Right ventricle myocardium superior (tissue), 1 donor: ENCODE measurements at regions not wholly inside any gene's neighbourhood (a gene's known extent, or its start where the extent isn't known, plus 50 kb on each side); places are given as distances from the start of the nearest gene placed in this dataset.

ENCODE experiments used
- ATAC-seq: fragments of 200-7000 bp; cut with Tn5 transposase; one replicate; pipeline ENCODE4 v1.9.1; 2020; ENCODE audit warnings: mild to moderate bottlenecking; ENCODE audit not compliant: poor library complexity
- DNase-seq: peaks from one replicate; pipeline ENCODE4 v3.0.0-alpha.2; 2020
- intact Hi-C: fragments of 100-400 bp; cut with DNase I; formaldehyde crosslinking; loops from one replicate; pipeline ENCODE4 v1.11.2; 2022
- donor health status: DM: no; HTN: yes; CAD: no; lungs with severe emphysema.

DNA sequence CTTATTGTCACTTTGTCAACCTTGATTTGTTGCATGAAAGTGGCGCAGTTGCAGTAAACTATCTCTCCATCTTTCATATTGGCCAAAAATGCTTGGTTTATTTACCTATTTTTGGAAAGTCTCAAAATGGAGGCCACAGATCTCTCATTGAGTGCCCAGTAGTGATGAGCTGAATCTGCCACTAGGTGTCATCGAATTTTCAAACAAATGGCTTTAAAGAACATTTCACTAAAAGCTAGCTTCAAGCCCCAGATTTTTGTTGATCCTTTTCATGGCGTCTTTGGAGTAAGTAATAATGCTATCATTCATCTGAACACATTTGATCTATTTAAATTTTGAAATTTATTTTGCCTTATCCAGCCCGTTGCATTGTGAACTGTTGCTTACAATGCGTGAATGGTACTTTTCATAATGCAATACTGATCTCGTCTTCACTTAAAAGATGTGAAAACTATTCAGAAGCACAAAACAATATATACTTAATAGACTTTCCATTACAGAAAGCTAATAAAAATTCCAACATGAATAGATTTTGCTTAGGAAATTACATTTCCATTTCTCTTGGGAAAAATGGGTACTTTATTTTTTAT lies 236.2 kb downstream of the DNAJB9 start:
- DNase-seq = no peak
- intact Hi-C loops = no loop called here
- ATAC-seq = no peak

GRCh38 chr7:108808549-108809266 lies 239.0 kb downstream of the DNAJB9 start:
- intact Hi-C loops = no loop called here
- DNase-seq (no peak), ATAC-seq (no peak)

- DNase-seq = no peak
- no peak for ATAC-seq
- intact Hi-C loops = no loop called here
Observed at GRCh38 chr7:108809356-108809755, 239.7 kb downstream of the DNAJB9 start.

- DNase-seq = no peak
- no peak for ATAC-seq
- intact Hi-C loops = no loop called here
Observed at GRCh38 chr7:108810756-108811385, 241.2 kb downstream of the DNAJB9 start.

DNA sequence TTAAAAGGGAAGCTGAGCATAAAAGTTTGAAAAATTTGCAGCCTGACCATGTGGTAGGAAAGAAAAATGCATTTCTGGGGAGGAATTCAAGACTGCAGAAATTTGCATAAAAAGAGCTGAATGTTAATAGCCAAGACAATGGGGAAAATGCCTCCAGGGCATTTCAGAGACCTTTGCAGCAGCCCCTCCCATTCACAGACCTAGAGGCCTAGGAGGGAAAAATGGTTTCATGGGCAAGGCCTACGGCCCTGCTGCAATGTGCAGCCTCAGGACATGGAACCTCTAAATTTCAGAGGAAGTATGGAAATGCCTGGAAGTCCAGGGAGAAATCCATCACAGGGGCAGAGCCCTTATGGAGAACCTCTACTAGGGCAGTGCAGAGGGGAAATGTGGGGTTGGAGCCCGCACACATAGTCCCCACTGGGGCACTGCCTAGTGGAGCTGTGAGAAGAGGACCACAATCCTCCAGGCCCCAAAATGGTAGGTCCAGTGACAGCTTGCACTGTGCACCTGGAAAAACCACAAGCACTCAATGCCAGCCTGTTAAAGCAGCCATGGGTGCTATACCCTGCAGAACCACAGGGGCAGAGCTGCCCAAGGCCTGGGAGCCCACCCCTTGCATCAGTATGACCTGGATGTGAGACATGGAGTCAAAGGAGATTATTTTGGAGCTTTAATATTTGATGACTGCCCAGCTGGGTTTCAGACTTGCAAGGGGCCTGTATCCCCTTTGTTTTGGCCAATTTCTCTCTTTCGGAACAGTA lies 243.8 kb downstream of the DNAJB9 start:
- DNase-seq (no peak), ATAC-seq (no peak)
- intact Hi-C loops = no loop called here

- intact Hi-C loops = no loop called here
- no peak for ATAC-seq
Observed at GRCh38 chr7:108815815-108816214, 246.1 kb downstream of the DNAJB9 start.

GRCh38 chr7:108818742-108819141 lies 249.1 kb downstream of the DNAJB9 start:
- intact Hi-C loops = no loop called here
- no peak for ATAC-seq

More at GRCh38 chr7:108815815-108816214, 246.1 kb downstream of the DNAJB9 start:
- no peak for DNase-seq

GRCh38 chr7:108824840-108825580 lies 255.3 kb downstream of the DNAJB9 start:
- no peak for ATAC-seq
- intact Hi-C loops = no loop called here
- DNase-seq = no peak

More at GRCh38 chr7:108818742-108819141, 249.1 kb downstream of the DNAJB9 start:
- DNase-seq = no peak

- intact Hi-C loops = no loop called here
- DNase-seq = no peak
- ATAC-seq = no peak
Observed at GRCh38 chr7:108825581-108825909, 255.9 kb downstream of the DNAJB9 start.

GRCh38 chr7:108836256-108836655 lies 266.6 kb downstream of the DNAJB9 start:
- intact Hi-C loops = no loop called here
- DNase-seq (no peak), ATAC-seq (no peak)

- ATAC-seq = no peak
- no peak for DNase-seq
- intact Hi-C loops = no loop called here
Observed at GRCh38 chr7:108838198-108838597, 268.5 kb downstream of the DNAJB9 start.

- ATAC-seq (no peak), DNase-seq (no peak)
- intact Hi-C loops = no loop called here
Observed at GRCh38 chr7:108839076-108839475, 269.4 kb downstream of the DNAJB9 start.

DNA sequence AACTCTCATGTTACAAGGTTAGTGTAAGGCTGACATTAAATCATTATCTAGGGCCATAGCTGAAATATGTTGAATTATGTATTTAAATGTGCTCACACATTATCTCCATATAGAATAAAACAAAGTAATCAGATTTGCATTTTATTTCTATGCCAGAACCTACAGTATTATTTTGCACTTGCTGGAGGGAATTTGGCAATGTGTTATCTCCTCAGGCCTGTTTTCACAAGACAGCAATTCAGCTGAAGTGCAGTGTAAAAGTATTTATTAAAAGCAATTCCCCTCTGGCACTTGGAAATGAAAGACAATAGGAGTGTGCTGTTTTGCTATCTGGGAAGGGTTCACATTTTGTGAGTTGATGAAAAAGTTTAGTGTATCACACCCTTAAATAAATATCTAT lies 276.3 kb downstream of the DNAJB9 start:
- intact Hi-C loops = no loop called here
- ATAC-seq (no peak), DNase-seq (no peak)

- intact Hi-C loops = no loop called here
- no peak for ATAC-seq
- no peak for DNase-seq
Observed at GRCh38 chr7:108846471-108846870, 276.8 kb downstream of the DNAJB9 start.

DNA sequence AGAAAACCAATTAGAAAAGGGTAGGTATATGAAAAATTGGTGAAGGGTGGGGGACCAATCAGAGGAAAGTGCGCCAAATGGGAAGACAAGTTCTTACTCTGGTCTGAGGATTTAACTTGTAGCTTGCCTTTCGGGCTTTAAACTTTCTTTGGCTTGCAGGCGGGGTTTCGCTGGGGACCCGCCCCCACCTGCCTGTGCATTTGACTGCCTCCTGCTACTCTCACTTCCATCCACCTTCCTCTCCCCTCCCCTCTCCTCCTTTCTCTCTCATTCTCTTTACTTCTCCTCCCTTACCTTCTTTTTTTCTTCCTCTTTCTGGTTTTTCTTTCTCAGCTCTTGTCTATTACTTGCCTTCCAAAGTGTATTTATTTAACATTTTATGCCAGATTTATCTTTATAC lies 278.8 kb downstream of the DNAJB9 start:
- ATAC-seq (no peak), DNase-seq (no peak)
- intact Hi-C loops = no loop called here

GRCh38 chr7:108860615-108861014 lies 290.9 kb downstream of the DNAJB9 start:
- intact Hi-C loops = no loop called here

GRCh38 chr7:108861071-108861470 lies 291.4 kb downstream of the DNAJB9 start:
- intact Hi-C loops = no loop called here
- ATAC-seq = no peak
- no peak for DNase-seq

More at GRCh38 chr7:108860615-108861014, 290.9 kb downstream of the DNAJB9 start:
- ATAC-seq (no peak), DNase-seq (no peak)

DNA sequence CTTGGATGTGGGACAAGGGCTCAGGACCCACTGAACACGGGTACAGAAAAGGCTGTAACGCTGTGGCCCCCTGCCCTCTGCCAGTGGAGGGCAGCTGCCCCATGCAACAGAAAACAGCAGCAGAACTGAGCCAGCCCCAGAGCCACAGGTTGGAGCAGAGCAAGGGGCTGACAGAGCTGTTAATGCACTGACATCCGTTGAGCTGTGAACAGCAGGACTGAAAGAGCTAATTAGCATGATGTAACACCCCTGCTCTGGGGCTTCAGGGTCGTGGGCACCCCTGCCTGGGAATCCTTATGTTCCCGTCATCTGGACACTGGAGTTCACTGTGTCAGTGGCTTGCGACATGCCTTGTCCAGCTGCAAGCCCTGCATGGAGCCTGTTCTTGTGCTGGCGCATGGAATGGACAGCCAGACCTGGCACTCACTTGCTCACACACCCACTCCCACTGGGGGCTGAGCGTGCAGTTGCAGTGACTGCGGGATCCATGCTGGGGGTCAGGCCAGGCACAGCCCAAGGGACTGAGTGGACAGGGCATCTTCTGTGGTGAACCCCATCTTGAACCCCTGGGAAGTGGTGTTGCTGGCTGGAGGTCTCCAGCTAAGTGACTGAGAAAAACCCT lies 293.7 kb downstream of the DNAJB9 start:
- intact Hi-C loops = no loop called here
- ATAC-seq = no peak

More for the DNA sequence above, 293.7 kb downstream of the DNAJB9 start:
- no peak for DNase-seq
